Gastroesophageal sphincter (tissue), 4 donors: ENCODE measurements at regions not wholly inside any gene's neighbourhood (a gene's known extent, or its start where the extent isn't known, plus 50 kb on each side); places are given as distances from the start of the nearest gene placed in this dataset.
A peak's percentile ranks its signal among the peaks of the same experiment; 100 is the strongest.

Experiments used
- ATAC-seq: fragments of 150-250 bp; one replicate; pipeline ENCODE4 v1.9.1; 2016; ENCODE audit warnings: mild to moderate bottlenecking, moderate library complexity
- H3K27ac ChIP-seq, 4 donors: fragments of 200-600 bp; sonication (generic) in 3 of 4; 1 replicate in 3 of 4; 2 replicates in 1 of 4; pipeline ENCODE4 v1.5.1; 2016 to 2019
- H3K27me3 ChIP-seq: fragments of 200-600 bp; sonication (generic); one replicate; pipeline ENCODE4 v1.5.1; 2019
- H3K36me3 ChIP-seq, 2 donors: fragments of 200-600 bp; sonication (generic); one replicate each; pipeline ENCODE4 v1.5.1; 2019; ENCODE audit warnings: control low read depth in 1 of 2
- H3K4me1 ChIP-seq, 3 donors: fragments of 200-600 bp; sonication (generic); 1 replicate in 2 of 3; 2 replicates in 1 of 3; pipeline ENCODE4 v1.5.1; 2016 to 2019; ENCODE audit warnings: control low read depth in 2 of 3
- H3K4me3 ChIP-seq, 2 donors: fragments of 200-600 bp; sonication (generic); one replicate each; pipeline ENCODE4 v1.5.1; 2019; ENCODE audit warnings: mild to moderate bottlenecking in 1 of 2, moderate library complexity in 1 of 2
- H3K9me3 ChIP-seq, 3 donors: fragments of 200-600 bp; sonication (generic); one replicate each; pipeline ENCODE4 v1.5.1; 2017 to 2019; ENCODE audit warnings: control low read depth in 2 of 3
- EP300 ChIP-seq: sonication (generic); formaldehyde crosslinking; IDR thresholded peaks from one replicate; pipeline ENCODE4 v1.6.1; 2017; ENCODE audit warnings: antibody characterized with exemption, mild to moderate bottlenecking
- POLR2A ChIP-seq, 2 donors: fragments of 450-650 bp; IDR thresholded peaks; one replicate each; pipeline ENCODE4 v1.6.1; 2017; ENCODE audit warnings: antibody characterized with exemption in 2 of 2, mild to moderate bottlenecking in 2 of 2, moderate library complexity in 1 of 2
- POLR2AphosphoS5 ChIP-seq: sonication (generic); formaldehyde crosslinking; IDR thresholded peaks from one replicate; pipeline ENCODE4 v1.6.1; 2017; ENCODE audit warnings: antibody characterized with exemption
- WGBS, 2 donors: methylation state at CpG; one replicate each; pipeline ENCODE4 v1.1.5; 2018; ENCODE audit warnings: low coverage in 1 of 2; 5-methylcytosine and 5-hydroxymethylcytosine counted together
- TF ChIP-seq, protein P1 (sequence below), 4 experiments: fragments of 200-600 bp in 2 of 4; fragments of 450-650 bp in 2 of 4; sonication (generic) in 1 of 4; IDR thresholded peaks; one replicate each; pipeline ENCODE4 v1.5.1; 2017 to 2019; ENCODE audit warnings: antibody characterized with exemption in 4 of 4, mild to moderate bottlenecking in 2 of 4, moderate library complexity in 2 of 4

DNA sequence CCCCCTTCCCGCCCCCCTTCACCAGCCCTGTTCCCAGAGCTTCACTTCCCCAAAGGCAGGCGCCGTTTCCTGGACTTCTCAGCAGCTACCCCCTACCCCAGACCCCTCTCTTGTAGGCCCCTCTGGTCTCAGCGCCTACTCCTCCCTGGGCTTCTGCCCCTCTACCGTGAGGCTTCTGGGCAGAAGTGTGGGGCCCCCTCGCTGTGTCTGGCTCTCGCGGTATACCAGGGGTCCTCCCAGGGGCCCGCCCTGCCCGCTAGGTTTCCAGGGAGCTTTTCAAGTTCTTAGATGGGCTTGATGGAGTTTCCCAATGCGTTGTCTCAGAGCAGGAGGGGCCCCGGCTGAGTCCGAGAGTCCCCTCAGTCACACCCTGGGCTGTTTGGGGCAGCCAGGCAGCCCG lies 247.1 kb downstream of the SEC14L1 start:
- TF ChIP-seq POLR2AphosphoS5 = no peak
- TF ChIP-seq EP300 = no peak
- TF ChIP-seq, protein P1, sequence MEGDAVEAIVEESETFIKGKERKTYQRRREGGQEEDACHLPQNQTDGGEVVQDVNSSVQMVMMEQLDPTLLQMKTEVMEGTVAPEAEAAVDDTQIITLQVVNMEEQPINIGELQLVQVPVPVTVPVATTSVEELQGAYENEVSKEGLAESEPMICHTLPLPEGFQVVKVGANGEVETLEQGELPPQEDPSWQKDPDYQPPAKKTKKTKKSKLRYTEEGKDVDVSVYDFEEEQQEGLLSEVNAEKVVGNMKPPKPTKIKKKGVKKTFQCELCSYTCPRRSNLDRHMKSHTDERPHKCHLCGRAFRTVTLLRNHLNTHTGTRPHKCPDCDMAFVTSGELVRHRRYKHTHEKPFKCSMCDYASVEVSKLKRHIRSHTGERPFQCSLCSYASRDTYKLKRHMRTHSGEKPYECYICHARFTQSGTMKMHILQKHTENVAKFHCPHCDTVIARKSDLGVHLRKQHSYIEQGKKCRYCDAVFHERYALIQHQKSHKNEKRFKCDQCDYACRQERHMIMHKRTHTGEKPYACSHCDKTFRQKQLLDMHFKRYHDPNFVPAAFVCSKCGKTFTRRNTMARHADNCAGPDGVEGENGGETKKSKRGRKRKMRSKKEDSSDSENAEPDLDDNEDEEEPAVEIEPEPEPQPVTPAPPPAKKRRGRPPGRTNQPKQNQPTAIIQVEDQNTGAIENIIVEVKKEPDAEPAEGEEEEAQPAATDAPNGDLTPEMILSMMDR (IDR thresholded peaks at IDR 0.05) = no peak
- TF ChIP-seq POLR2A (IDR thresholded peaks at IDR 0.05) = no peak
- Histone ChIP-seq H3K36me3 (no peaks in the 10 kb centered on the region), H3K27ac (peak overlapping the region; percentile 44 to 99 (median 92)), H3K4me1 (peaks cover 36 to 97% (median 92%) of the 10 kb centered on the region in 3 donors), H3K4me3 (peak overlapping the region in 1 of 2 donors; percentile 14), H3K27me3 (no peaks in the 10 kb centered on the region), H3K9me3 (no peaks in the 10 kb centered on the region)
- no peak for ATAC-seq
- WGBS, 2 donors = 70% methylated on average over 4 of the region's 14 CpGs; no CpG with 5 or more reads in 1 of the 2 donors

DNA sequence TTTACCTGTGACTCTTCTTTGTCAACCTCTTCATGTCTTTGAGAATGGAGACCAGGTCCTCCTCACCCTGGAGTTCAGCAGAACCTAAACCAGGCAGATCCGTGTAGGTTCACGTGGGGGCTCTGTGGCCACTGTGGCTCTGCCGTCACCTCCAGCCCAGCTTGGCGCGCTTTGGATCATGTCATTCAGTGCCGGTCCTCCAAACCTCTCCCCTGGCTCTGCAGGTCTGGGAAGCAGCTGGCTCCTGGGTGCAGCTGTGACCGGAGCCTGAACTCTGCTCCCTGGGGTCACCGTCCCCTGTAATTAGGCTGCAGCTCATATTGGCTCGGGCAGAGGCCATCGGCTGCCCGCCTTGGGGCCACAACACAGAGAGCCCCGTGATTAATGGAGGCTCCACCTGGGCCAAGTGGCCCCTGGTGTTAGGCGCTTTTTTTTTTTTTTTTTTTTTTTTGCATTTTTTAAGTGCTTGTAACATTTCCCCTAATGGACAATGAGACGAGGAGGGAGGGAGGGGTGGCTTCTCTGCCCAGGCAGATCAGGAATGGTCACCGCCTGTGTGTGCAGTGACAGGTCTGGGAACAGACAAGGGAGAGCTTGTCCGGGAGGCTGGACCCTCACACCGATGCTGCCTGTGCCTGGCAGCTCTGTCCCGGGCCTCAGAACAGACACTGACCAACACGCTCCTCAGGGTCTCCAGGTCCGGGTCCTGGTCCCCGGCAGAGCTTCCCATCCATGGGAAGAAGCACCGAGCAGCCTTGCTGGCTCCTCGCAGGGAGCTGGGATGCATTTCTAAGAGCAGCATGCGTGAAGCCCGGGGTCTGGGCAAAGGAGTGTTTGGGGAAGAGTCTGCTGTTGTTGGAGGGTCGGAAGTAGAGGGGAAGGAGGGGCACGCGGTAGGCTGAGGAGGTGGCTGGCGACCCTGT lies 247.9 kb downstream of the SEC14L1 start:
- no peak for ATAC-seq
- H3K27ac ChIP-seq = peak overlapping the region; percentile 44 to 99 (median 92)
- TF ChIP-seq, protein P1 (IDR thresholded peaks at IDR 0.05) = no peak
- TF ChIP-seq POLR2A (IDR thresholded peaks at IDR 0.05) (no peak), EP300 (no peak), POLR2AphosphoS5 (no peak)
- H3K9me3 ChIP-seq = no peaks in the 10 kb centered on the region
- peaks cover 33 to 97% (median 91%) of the 10 kb centered on the region in 3 donors for H3K4me1 ChIP-seq
- no peaks in the 10 kb centered on the region for H3K36me3 ChIP-seq
- H3K27me3 ChIP-seq = no peaks in the 10 kb centered on the region
- 25% methylated on average over 7 of the region's 29 CpGs; no CpG with 5 or more reads in 1 of the 2 donors for WGBS, 2 donors
- H3K4me3 ChIP-seq = peak overlapping the region in 1 of 2 donors; percentile 28

DNA sequence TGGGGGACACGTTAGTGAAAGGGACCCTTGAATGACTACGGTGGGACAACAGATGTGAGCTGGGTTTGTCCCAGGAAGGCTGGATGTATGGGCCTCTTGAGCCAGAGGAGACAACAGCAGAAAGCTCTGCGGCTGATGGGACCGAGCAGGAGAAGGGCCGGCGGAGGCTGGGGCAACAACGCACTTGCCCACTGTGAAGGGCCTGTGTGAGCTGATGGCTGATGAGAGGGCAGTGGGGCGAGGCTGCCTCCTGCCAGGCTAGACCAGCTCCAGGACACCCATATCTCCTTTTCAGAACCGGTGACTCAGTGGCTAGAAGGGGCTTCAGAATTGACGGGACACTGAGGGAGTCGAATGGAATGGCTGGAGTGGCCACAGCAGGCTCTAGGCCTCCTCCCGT lies 250.1 kb downstream of the SEC14L1 start:
- H3K9me3 ChIP-seq = no peaks in the 10 kb centered on the region
- WGBS, 2 donors = 60 to 73% methylated on average over 1 to 8 of the region's 12 CpGs
- no peak for ATAC-seq
- peaks cover 32 to 97% (median 81%) of the 10 kb centered on the region in 3 donors for H3K4me1 ChIP-seq
- H3K4me3 ChIP-seq = no peak overlapping the region
- no peaks in the 10 kb centered on the region for H3K36me3 ChIP-seq
- H3K27me3 ChIP-seq = no peaks in the 10 kb centered on the region
- H3K27ac ChIP-seq = peak overlapping the region; percentile 77 to 96 (median 93)
- no peak for TF ChIP-seq POLR2A (IDR thresholded peaks at IDR 0.05)
- TF ChIP-seq, protein P1 (IDR thresholded peaks at IDR 0.05) = no peak

DNA sequence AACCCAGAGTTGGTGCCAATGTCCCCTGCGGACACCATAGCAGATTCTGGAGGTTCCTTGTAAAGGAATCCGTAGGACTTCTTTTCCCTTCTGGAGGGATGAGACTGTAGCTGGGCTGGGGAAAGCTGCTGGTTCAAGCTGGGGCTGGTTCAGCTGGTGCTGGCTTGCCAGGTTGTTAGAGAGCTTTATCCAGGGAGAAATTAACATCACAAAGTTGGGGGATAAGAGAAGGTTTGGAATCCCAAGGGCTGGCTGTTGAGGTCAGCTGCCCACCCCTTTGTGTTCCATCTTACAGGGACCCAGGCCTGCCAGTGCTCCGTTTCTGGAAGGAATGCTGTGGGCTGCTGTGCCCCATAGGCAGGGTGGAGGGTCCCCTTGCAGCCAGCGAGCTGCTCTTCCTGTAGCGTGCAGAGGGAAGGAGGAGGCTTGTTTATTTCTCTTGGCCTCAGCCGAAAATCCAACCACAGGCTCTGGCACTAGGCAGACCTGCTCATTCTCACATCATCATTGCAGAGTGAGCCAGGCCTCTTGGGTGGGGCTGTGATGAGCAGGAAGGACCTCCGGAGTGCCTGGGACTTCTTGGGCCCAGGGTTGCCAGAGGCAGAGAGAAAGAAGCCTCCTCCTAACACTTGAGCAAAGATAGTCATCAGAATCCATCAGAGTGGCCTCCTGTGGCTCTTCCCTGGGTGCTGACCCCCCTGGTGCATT lies 251.1 kb downstream of the SEC14L1 start:
- WGBS, 2 donors = 33 to 52% methylated on average over 2 to 3 of the region's 7 CpGs
- no peaks in the 10 kb centered on the region for H3K36me3 ChIP-seq
- H3K27ac ChIP-seq = peak overlapping the region; percentile 77 to 96 (median 93)
- no peaks in the 10 kb centered on the region for H3K9me3 ChIP-seq
- no peaks in the 10 kb centered on the region for H3K27me3 ChIP-seq
- peak; percentile 70 for ATAC-seq
- H3K4me1 ChIP-seq = peaks cover 31 to 97% (median 79%) of the 10 kb centered on the region in 3 donors
- TF ChIP-seq POLR2A (IDR thresholded peaks at IDR 0.05) (peak in 1 of 2 donors; percentile 23), EP300 (no peak), POLR2AphosphoS5 (peak; percentile 65)
- H3K4me3 ChIP-seq = peak overlapping the region in 1 of 2 donors; percentile 3
